Breast epithelium (tissue), 4 donors: ENCODE measurements at regions not wholly inside any gene's neighbourhood (a gene's known extent, or its start where the extent isn't known, plus 50 kb on each side); places are given as distances from the start of the nearest gene placed in this dataset.

ENCODE experiments used
- DNase-seq, 2 donors: peaks; one replicate each; pipeline ENCODE4 v3.0.0-alpha.2; 2019; ENCODE audit warnings: low spot score in 2 of 2
- H3K27ac ChIP-seq, 2 donors: fragments of 200-600 bp; sonication (generic) in 1 of 2; one replicate each; pipeline ENCODE4 v1.5.1; 2016 to 2019; ENCODE audit warnings: mild to moderate bottlenecking in 1 of 2
- H3K27me3 ChIP-seq, 2 donors: fragments of 200-600 bp; sonication (generic) in 1 of 2; one replicate each; pipeline versions ENCODE4 v1.5.1 to v1.6.0; 2017 to 2019; ENCODE audit warnings: control low read depth in 1 of 2, mild to moderate bottlenecking in 1 of 2
- H3K36me3 ChIP-seq: fragments of 200-600 bp; one replicate; pipeline ENCODE4 v1.5.1; 2019
- H3K4me1 ChIP-seq, 2 donors: fragments of 200-600 bp; sonication (generic); one replicate each; pipeline ENCODE4 v1.5.1; 2016 to 2019; ENCODE audit warnings: control low read depth in 1 of 2
- H3K4me3 ChIP-seq, 3 donors: fragments of 200-600 bp; sonication (generic); 1 replicate in 2 of 3; 2 replicates in 1 of 3; pipeline ENCODE4 v1.5.1; 2016 to 2019; ENCODE audit warnings: mild to moderate bottlenecking in 3 of 3, moderate library complexity in 2 of 3
- H3K9me3 ChIP-seq, 2 donors: fragments of 200-600 bp; sonication (generic) in 1 of 2; one replicate each; pipeline ENCODE4 v1.5.1; 2016 to 2019; ENCODE audit warnings: control low read depth in 1 of 2
- POLR2A ChIP-seq: fragments of 450-650 bp; IDR thresholded peaks from one replicate; pipeline ENCODE4 v1.6.1; 2016; ENCODE audit warnings: antibody characterized with exemption, mild to moderate bottlenecking, moderate library complexity
- POLR2AphosphoS5 ChIP-seq, 3 donors: sonication (generic); formaldehyde crosslinking; IDR thresholded peaks; one replicate each; pipeline ENCODE4 v1.6.1; 2017; ENCODE audit warnings: antibody characterized with exemption in 3 of 3
- intact Hi-C: fragments of 100-400 bp; cut with DNase I; formaldehyde crosslinking; loops from one replicate; pipeline ENCODE4 v1.15.1; 2023; ENCODE audit warnings: low total_unique reads
- TF ChIP-seq, protein P1 (sequence below), 3 donors: fragments of 450-650 bp; IDR thresholded peaks; one replicate each; pipeline ENCODE4 v1.5.1; 2016 to 2017; ENCODE audit warnings: antibody characterized with exemption in 3 of 3, mild to moderate bottlenecking in 3 of 3, moderate library complexity in 3 of 3

DNA sequence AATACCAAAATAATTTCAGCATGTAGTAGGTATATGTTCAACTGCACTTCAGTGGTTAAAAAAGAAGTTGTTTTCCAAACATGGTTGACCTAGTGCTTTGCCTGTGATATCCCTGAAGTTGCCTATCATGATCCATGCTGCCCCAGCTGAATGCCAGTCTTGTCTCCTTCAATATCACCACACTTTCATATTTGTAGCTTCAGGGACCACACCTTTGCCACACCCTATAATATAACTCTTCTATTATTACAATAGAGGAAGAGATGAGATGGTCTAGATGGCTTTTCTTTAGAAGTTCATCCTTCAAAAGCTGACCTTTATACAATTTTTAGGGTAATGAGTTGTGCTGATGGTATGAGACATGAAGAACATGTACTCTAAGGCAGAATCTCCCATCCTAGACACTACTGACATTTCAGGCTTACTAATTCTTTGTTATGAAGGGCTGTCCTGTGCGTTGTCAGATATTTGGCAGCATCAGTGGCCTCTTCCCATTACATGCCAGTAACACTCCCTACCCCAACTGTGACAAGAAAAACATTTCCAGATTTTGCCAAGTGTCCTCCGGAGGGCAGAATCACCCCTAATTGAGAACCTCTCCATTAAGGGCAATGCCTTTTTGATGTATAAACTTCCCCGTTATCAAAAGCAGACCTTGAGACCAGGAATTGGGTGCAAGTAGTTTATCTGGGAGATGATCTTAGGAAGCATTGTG lies 76.2 kb upstream of the PLCL2 start:
- no peak for DNase-seq
- intact Hi-C loops, result no loop called here
- Histone ChIP-seq H3K27ac (peak overlapping the region in 1 of 2 donors; percentile 1), H3K4me3 (no peak overlapping the region), H3K36me3 (no peaks in the 10 kb centered on the region), H3K27me3 (no peaks in the 10 kb centered on the region), H3K4me1 (no peaks in the 10 kb centered on the region), H3K9me3 (no peaks in the 10 kb centered on the region)
- no peak for TF ChIP-seq POLR2A
- no peak for TF ChIP-seq POLR2AphosphoS5 (IDR thresholded peaks at IDR 0.05)
- TF ChIP-seq, protein P1, sequence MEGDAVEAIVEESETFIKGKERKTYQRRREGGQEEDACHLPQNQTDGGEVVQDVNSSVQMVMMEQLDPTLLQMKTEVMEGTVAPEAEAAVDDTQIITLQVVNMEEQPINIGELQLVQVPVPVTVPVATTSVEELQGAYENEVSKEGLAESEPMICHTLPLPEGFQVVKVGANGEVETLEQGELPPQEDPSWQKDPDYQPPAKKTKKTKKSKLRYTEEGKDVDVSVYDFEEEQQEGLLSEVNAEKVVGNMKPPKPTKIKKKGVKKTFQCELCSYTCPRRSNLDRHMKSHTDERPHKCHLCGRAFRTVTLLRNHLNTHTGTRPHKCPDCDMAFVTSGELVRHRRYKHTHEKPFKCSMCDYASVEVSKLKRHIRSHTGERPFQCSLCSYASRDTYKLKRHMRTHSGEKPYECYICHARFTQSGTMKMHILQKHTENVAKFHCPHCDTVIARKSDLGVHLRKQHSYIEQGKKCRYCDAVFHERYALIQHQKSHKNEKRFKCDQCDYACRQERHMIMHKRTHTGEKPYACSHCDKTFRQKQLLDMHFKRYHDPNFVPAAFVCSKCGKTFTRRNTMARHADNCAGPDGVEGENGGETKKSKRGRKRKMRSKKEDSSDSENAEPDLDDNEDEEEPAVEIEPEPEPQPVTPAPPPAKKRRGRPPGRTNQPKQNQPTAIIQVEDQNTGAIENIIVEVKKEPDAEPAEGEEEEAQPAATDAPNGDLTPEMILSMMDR (IDR thresholded peaks at IDR 0.05), result no peak

DNA sequence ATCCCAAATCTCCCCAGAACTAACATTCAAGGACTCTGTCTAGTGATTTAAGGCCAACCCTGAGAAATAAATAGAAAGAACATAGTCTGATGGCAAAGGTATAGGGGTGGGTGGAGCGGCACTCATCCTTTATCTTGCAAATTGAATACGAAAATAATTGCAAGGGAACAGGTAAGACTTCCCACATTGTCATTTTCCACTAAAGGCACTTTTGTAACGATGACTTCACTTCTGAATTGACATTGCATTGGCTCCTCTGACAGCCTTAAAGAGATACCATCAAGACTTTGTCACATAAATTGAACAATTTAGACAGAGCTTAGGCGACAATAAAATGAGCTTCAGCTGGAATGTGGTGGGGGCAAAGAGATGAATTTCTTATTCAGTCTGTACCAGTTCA lies 75.3 kb upstream of the PLCL2 start:
- no peak overlapping the region for H3K4me3 ChIP-seq
- no peaks in the 10 kb centered on the region for H3K27me3 ChIP-seq
- TF ChIP-seq, protein P1 (IDR thresholded peaks at IDR 0.05), result no peak
- no peak for TF ChIP-seq POLR2AphosphoS5 (IDR thresholded peaks at IDR 0.05)
- TF ChIP-seq POLR2A, result no peak
- DNase-seq, result no peak
- H3K9me3 ChIP-seq, result no peaks in the 10 kb centered on the region
- no peaks in the 10 kb centered on the region for H3K4me1 ChIP-seq
- intact Hi-C loops, result no loop called here
- no peaks in the 10 kb centered on the region for H3K36me3 ChIP-seq
- H3K27ac ChIP-seq, result no peak overlapping the region

DNA sequence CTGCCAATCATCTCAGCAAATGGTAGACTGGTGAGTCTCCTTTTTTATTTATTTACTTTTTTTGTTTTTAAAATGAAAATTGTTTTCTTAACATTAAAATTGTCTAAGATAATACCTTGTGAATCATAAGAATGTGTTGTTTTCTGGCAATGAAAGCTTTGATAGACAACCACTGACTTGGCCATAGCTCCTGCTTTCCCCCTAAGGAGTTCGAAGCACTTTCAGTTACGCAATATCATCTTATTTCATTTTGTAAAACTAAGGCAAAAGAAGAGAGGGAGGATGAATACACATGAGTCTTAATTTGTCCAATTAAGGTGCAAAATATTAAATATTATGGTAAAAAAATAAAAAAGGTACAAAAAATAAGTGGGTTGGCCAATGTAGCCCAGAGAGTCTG lies 74.8 kb upstream of the PLCL2 start:
- no peak overlapping the region for H3K4me3 ChIP-seq
- TF ChIP-seq, protein P1 (IDR thresholded peaks at IDR 0.05), result no peak
- TF ChIP-seq POLR2AphosphoS5 (IDR thresholded peaks at IDR 0.05) (no peak), POLR2A (no peak)

DNA sequence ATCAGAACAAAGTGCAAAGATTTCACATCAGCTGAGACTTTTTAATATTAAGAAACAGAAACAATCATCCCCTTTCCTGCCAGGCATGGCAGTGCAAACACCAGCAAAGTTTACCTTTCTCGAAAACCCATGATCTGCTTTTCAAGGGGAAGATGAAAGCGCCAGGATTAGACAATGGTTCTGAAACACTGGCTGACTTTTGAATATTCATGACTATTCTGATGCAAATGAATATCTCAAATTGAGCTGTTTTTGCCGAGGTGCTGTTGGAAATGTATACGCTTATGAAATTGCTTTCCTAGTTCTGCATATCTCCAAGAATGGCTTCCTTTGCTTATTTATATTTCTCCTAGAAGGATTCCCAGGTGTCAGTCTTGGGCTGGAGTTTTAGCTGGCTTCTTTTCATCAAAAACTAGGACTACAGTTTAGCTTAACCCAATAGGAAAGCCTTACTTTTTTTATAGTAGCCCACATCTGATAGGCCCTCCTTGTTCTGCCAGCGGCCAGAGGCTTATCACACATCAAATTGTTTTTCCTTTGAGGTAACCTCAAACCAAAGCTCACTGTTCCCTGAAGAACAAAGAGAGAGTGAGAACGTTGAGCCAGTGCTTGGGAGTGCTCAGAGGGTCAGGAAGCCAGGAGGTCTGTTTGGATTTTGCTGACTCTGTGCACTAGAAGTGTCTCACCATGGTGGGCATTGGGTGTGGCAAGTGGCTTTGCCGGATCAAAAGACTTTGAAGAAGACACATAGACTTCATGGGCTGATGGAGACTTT lies 74.0 kb upstream of the PLCL2 start:
- no peak overlapping the region for H3K4me3 ChIP-seq
- intact Hi-C loops, result no loop called here
- no peak overlapping the region for H3K27ac ChIP-seq

More for the DNA sequence above, 74.8 kb upstream of the PLCL2 start:
- Histone ChIP-seq H3K27me3 (no peaks in the 10 kb centered on the region), H3K4me1 (no peaks in the 10 kb centered on the region), H3K9me3 (no peaks in the 10 kb centered on the region), H3K36me3 (no peaks in the 10 kb centered on the region), H3K27ac (no peak overlapping the region)
- DNase-seq, result no peak
- intact Hi-C loops, result no loop called here

More for the DNA sequence above, 74.0 kb upstream of the PLCL2 start:
- no peaks in the 10 kb centered on the region for H3K9me3 ChIP-seq
- H3K36me3 ChIP-seq, result no peaks in the 10 kb centered on the region
- DNase-seq, result no peak
- TF ChIP-seq, protein P1 (IDR thresholded peaks at IDR 0.05), result no peak
- no peak for TF ChIP-seq POLR2A
- no peak for TF ChIP-seq POLR2AphosphoS5 (IDR thresholded peaks at IDR 0.05)
- H3K4me1 ChIP-seq, result no peaks in the 10 kb centered on the region
- H3K27me3 ChIP-seq, result no peaks in the 10 kb centered on the region
